Keratinocyte (primary cell): ENCODE measurements at regions not wholly inside any gene's neighbourhood (a gene's known extent, or its start where the extent isn't known, plus 50 kb on each side); places are given as distances from the start of the nearest gene placed in this dataset.

Source experiments
- DNase-seq: peaks from one replicate; pipeline ENCODE4 v3.0.0-alpha.2; 2011; ENCODE audit warnings: low read depth, missing footprints, low spot score
- FAIRE-seq: peaks from 2 replicates; lab custom pipeline; 2011; peaks lifted over from hg19 to GRCh38; lab: Jason Lieb, UNC
- H2AFZ ChIP-seq: 2 replicates; pipeline ENCODE4 v1.6.0; 2012; ENCODE audit warnings: low read length, control low read depth, inconsistent platforms; ENCODE audit not compliant: control insufficient read depth
- H3K27ac ChIP-seq: 2 replicates; pipeline ENCODE4 v1.5.1; 2011; ENCODE audit warnings: low read length; ENCODE audit not compliant: control insufficient read depth, insufficient read depth
- H3K27me3 ChIP-seq: 3 replicates; pipeline ENCODE4 v1.6.0; 2011; ENCODE audit warnings: low read length; ENCODE audit not compliant: control insufficient read depth, insufficient read depth; ENCODE audit errors: extremely low read depth
- H3K36me3 ChIP-seq, 2 experiments: 2 replicates in 1 of 2; 3 replicates in 1 of 2; pipeline ENCODE4 v1.5.1; 2011; ENCODE audit warnings: low read length in 2 of 2, mild to moderate bottlenecking in 1 of 2; ENCODE audit not compliant: control insufficient read depth in 2 of 2, insufficient read depth in 2 of 2; ENCODE audit errors: extremely low read depth in 1 of 2
- H3K4me1 ChIP-seq: 3 replicates; pipeline ENCODE4 v1.5.1; 2011; ENCODE audit warnings: low read length; ENCODE audit not compliant: control insufficient read depth, insufficient read depth; ENCODE audit errors: extremely low read depth
- H3K4me2 ChIP-seq: 3 replicates; pipeline ENCODE4 v1.6.0; 2011; ENCODE audit warnings: low read depth, low read length; ENCODE audit not compliant: control insufficient read depth, insufficient read depth; ENCODE audit errors: extremely low read depth
- H3K4me3 ChIP-seq, 3 experiments: fragments of 200-600 bp in 1 of 3; sonication (generic) in 1 of 3; 2 replicates in 2 of 3; 3 replicates in 1 of 3; pipeline ENCODE4 v1.5.1; 2011 to 2016; ENCODE audit warnings: low read length in 3 of 3, mild to moderate bottlenecking in 3 of 3, control low read depth in 2 of 3, inconsistent platforms in 1 of 3, low read depth in 1 of 3, mixed read lengths in 1 of 3, mixed run types in 1 of 3, moderate library complexity in 1 of 3; ENCODE audit not compliant: control insufficient read depth in 2 of 3, insufficient read depth in 2 of 3; ENCODE audit errors: extremely low read depth in 1 of 3
- H3K79me2 ChIP-seq: 2 replicates; pipeline ENCODE4 v1.6.0; 2012; ENCODE audit warnings: low read length; ENCODE audit not compliant: control insufficient read depth, insufficient read depth
- H3K9ac ChIP-seq: 3 replicates; pipeline ENCODE4 v1.6.0; 2011; ENCODE audit warnings: low read length; ENCODE audit not compliant: control insufficient read depth, insufficient read depth; ENCODE audit errors: extremely low read depth
- H3K9me1 ChIP-seq: 3 replicates; pipeline ENCODE4 v1.6.0; 2011; ENCODE audit warnings: low read length; ENCODE audit not compliant: control insufficient read depth, insufficient read depth; ENCODE audit errors: extremely low read depth
- H3K9me3 ChIP-seq: 2 replicates; pipeline ENCODE4 v1.5.1; 2012; ENCODE audit warnings: low read depth, low read length; ENCODE audit not compliant: control insufficient read depth
- H4K20me1 ChIP-seq: 3 replicates; pipeline ENCODE4 v1.6.0; 2011; ENCODE audit warnings: low read length; ENCODE audit not compliant: control insufficient read depth, insufficient read depth; ENCODE audit errors: extremely low read depth
- CTCF ChIP-seq, 3 experiments: IDR thresholded peaks in 1 of 3; conservative IDR thresholded peaks in 1 of 3; optimal IDR thresholded peaks in 1 of 3; 2 replicates in 2 of 3; 3 replicates in 1 of 3; pipeline versions ENCODE3 to v1.5.1; 2011; ENCODE audit warnings: low read length in 3 of 3, mild to moderate bottlenecking in 3 of 3, moderate library complexity in 2 of 3, control low read depth in 1 of 3, inconsistent platforms in 1 of 3; ENCODE audit not compliant: insufficient read depth in 2 of 3; ENCODE audit errors: extremely low read depth in 1 of 3
- EZH2 ChIP-seq: IDR thresholded peaks from one replicate; pipeline ENCODE4 v1.6.1; 2012; ENCODE audit warnings: inconsistent platforms, mild to moderate bottlenecking, low read length, moderate library complexity
- dilution Hi-C: fragments of 300-500 bp; cut with MboI; formaldehyde crosslinking; loops from one replicate; pipeline ENCODE4 v1.7.0; 2020; ENCODE audit warnings: low sequenced_read_pairs; ENCODE audit not compliant: extremely low pct_ligation_motif_present

DNA sequence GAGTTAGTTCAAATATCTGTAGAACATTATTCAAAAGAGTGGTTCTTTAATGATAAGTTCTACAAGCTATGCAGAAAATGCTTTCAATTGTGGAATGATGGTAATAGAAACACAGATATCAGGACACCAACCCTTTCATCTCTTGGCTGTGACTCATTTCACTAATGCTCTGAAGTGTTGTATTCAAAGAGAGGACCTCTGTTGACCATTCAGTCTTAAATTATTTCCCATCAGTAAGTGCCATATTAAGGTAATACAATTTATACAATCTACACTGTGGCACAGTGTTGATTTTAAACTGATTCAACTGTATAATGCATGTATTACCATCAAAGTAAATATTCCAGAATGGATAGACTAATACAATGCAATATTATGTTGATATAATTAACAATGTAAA is 289.0 kb upstream of the ADGRL3 start:
- dilution Hi-C loops = no loop called here
- Histone ChIP-seq H4K20me1 (no peaks in the 10 kb centered on the region), H3K4me2 (no peak overlapping the region), H3K9me3 (no peaks in the 10 kb centered on the region), H3K79me2 (no peaks in the 10 kb centered on the region), H2AFZ (no peak overlapping the region), H3K27ac (no peak overlapping the region), H3K4me1 (no peaks in the 10 kb centered on the region), H3K9me1 (no peaks in the 10 kb centered on the region), H3K9ac (no peak overlapping the region), H3K36me3 (no peaks in the 10 kb centered on the region), H3K27me3 (no peaks in the 10 kb centered on the region), H3K4me3 (no peak overlapping the region)
- FAIRE-seq (no peak), DNase-seq (no peak)
- no peak for TF ChIP-seq CTCF (optimal IDR thresholded peaks at IDR 0.05 in 1 of 3, IDR thresholded peaks at IDR 0.05 in 1 of 3, conservative IDR thresholded peaks at IDR 0.05 in 1 of 3; ENCODE audit: extremely low read depth in 1 of 3, insufficient read depth in 2 of 3, low read length in 3 of 3)
- no peak for TF ChIP-seq EZH2

DNA sequence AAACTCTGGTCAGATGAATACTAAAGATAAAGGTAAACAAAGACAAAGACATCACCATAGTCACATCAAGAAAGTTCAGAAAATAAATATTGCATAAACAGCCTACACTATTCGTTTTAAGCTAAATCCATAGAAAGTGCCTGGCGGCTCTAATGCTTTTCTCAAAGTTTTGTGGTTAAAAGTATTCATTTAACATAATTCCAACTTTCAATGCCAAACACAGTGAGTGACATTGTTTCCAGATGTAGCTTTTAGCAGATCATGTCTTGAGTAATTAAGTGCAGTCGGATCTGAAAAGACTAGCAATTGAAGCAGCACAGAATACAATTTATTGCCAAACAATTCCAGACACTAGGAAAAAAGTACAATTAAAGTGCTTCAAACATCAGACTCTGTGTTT is 287.1 kb upstream of the ADGRL3 start:
- no peaks in the 10 kb centered on the region for H4K20me1 ChIP-seq
- H3K27ac ChIP-seq = no peak overlapping the region
- no peak overlapping the region for H3K9ac ChIP-seq
- DNase-seq (no peak), FAIRE-seq (no peak)
- no peak overlapping the region for H3K4me3 ChIP-seq
- dilution Hi-C loops = no loop called here
- H3K9me1 ChIP-seq = no peaks in the 10 kb centered on the region
- no peak overlapping the region for H3K4me2 ChIP-seq
- no peak for TF ChIP-seq CTCF (optimal IDR thresholded peaks at IDR 0.05 in 1 of 3, IDR thresholded peaks at IDR 0.05 in 1 of 3, conservative IDR thresholded peaks at IDR 0.05 in 1 of 3; ENCODE audit: extremely low read depth in 1 of 3, insufficient read depth in 2 of 3, low read length in 3 of 3)
- no peaks in the 10 kb centered on the region for H3K9me3 ChIP-seq
- H3K4me1 ChIP-seq = no peaks in the 10 kb centered on the region
- H3K36me3 ChIP-seq = no peaks in the 10 kb centered on the region
- H3K27me3 ChIP-seq = no peaks in the 10 kb centered on the region
- H3K79me2 ChIP-seq = no peaks in the 10 kb centered on the region
- no peak overlapping the region for H2AFZ ChIP-seq
